Lung (tissue), 11 donors: ENCODE measurements at regions not wholly inside any gene's neighbourhood (a gene's known extent, or its start where the extent isn't known, plus 50 kb on each side); places are given as distances from the start of the nearest gene placed in this dataset.

Experiments used
- ATAC-seq: fragments of 200-7000 bp; cut with Tn5 transposase; one replicate; pipeline ENCODE4 v1.9.1; 2020; ENCODE audit warnings: moderate number of reproducible peaks; ENCODE audit not compliant: insufficient read depth, low FRiP score
- DNase-seq, 3 donors: peaks; one replicate each; pipeline ENCODE4 v3.0.0-alpha.2; 2013 to 2017
- H3K27ac ChIP-seq, 2 donors: one replicate each; pipeline ENCODE4 v1.5.1; 2013; ENCODE audit warnings: mild to moderate bottlenecking in 2 of 2, moderate library complexity in 2 of 2, control low read depth in 1 of 2, inconsistent platforms in 1 of 2, low read depth in 1 of 2, low read length in 1 of 2
- H3K27me3 ChIP-seq, 3 donors: one replicate each; pipeline ENCODE4 v1.5.1; 2013; ENCODE audit warnings: low read length in 2 of 3; ENCODE audit not compliant: control insufficient read depth in 3 of 3, insufficient read depth in 3 of 3
- H3K36me3 ChIP-seq, 4 donors: one replicate each; pipeline ENCODE4 v1.5.1; 2013; ENCODE audit warnings: low read length in 4 of 4, mild to moderate bottlenecking in 1 of 4, moderate library complexity in 1 of 4; ENCODE audit not compliant: control insufficient read depth in 4 of 4, insufficient read depth in 4 of 4
- H3K4me1 ChIP-seq, 5 donors: one replicate each; pipeline ENCODE4 v1.5.1; 2013; ENCODE audit warnings: low read length in 5 of 5, mild to moderate bottlenecking in 2 of 5, moderate library complexity in 1 of 5; ENCODE audit not compliant: control insufficient read depth in 5 of 5, insufficient read depth in 5 of 5
- H3K4me3 ChIP-seq: one replicate; pipeline ENCODE4 v1.5.1; 2013; ENCODE audit warnings: mild to moderate bottlenecking, control low read depth, moderate library complexity
- H3K9ac ChIP-seq, 2 donors: one replicate each; pipeline ENCODE4 v1.5.1; 2013; ENCODE audit warnings: low read length in 2 of 2, control low read depth in 1 of 2; ENCODE audit not compliant: insufficient read depth in 1 of 2
- H3K9me3 ChIP-seq, 4 donors: one replicate each; pipeline ENCODE4 v1.5.1; 2013; ENCODE audit warnings: low read length in 3 of 4, mild to moderate bottlenecking in 1 of 4, moderate library complexity in 1 of 4; ENCODE audit not compliant: control insufficient read depth in 4 of 4, insufficient read depth in 3 of 4
- WGBS, 2 donors: extraction: QIAGEN DNeasy Blood & Tissue Kit; methylation state at CpG; one replicate each; pipeline ENCODE4 v1.1.7; 2013; 5-methylcytosine and 5-hydroxymethylcytosine counted together
- TF ChIP-seq, protein P1 (sequence below): IDR thresholded peaks from 2 replicates; pipeline ENCODE4 v1.5.1; 2012; ENCODE audit warnings: mild to moderate bottlenecking; ENCODE audit errors: control extremely low read depth, extremely low read depth
- donor health status: control.
- donor health status: control.
- donor health status: Bipolar disorder and iron deficiency.
- donor health status: healthy.
- donor health status: DM: yes; HTN: yes; CAD: no.

- no peak for ATAC-seq
- no peak overlapping the region for H3K4me3 ChIP-seq
- 61% methylated on average over 2 of the region's 2 CpGs for WGBS, 2 donors
Measured at GRCh38 chr18:71209944-71210343, 921.1 kb downstream of the SOCS6 start.

GRCh38 chr18:71194438-71194837 is 905.6 kb downstream of the SOCS6 start:
- DNase-seq (no peak), ATAC-seq (no peak)
- Histone ChIP-seq H3K4me1 (no peaks in the 10 kb centered on the region), H3K9me3 (no peaks in the 10 kb centered on the region), H3K27ac (no peak overlapping the region), H3K9ac (no peak overlapping the region), H3K27me3 (no peaks in the 10 kb centered on the region), H3K36me3 (no peaks in the 10 kb centered on the region), H3K4me3 (no peak overlapping the region)
- TF ChIP-seq, protein P1, sequence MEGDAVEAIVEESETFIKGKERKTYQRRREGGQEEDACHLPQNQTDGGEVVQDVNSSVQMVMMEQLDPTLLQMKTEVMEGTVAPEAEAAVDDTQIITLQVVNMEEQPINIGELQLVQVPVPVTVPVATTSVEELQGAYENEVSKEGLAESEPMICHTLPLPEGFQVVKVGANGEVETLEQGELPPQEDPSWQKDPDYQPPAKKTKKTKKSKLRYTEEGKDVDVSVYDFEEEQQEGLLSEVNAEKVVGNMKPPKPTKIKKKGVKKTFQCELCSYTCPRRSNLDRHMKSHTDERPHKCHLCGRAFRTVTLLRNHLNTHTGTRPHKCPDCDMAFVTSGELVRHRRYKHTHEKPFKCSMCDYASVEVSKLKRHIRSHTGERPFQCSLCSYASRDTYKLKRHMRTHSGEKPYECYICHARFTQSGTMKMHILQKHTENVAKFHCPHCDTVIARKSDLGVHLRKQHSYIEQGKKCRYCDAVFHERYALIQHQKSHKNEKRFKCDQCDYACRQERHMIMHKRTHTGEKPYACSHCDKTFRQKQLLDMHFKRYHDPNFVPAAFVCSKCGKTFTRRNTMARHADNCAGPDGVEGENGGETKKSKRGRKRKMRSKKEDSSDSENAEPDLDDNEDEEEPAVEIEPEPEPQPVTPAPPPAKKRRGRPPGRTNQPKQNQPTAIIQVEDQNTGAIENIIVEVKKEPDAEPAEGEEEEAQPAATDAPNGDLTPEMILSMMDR: no peak
- 72 to 74% methylated on average over 1 of the region's 1 CpG for WGBS, 2 donors

More at GRCh38 chr18:71209944-71210343, 921.1 kb downstream of the SOCS6 start:
- peaks cover 0 to 9% (median 0%) of the 10 kb centered on the region in 4 donors for H3K9me3 ChIP-seq
- no peak for DNase-seq
- TF ChIP-seq, protein P1: no peak
- no peak overlapping the region for H3K27ac ChIP-seq
- H3K27me3 ChIP-seq: no peaks in the 10 kb centered on the region
- H3K36me3 ChIP-seq: no peaks in the 10 kb centered on the region
- H3K4me1 ChIP-seq: no peaks in the 10 kb centered on the region
- no peak overlapping the region for H3K9ac ChIP-seq

DNA sequence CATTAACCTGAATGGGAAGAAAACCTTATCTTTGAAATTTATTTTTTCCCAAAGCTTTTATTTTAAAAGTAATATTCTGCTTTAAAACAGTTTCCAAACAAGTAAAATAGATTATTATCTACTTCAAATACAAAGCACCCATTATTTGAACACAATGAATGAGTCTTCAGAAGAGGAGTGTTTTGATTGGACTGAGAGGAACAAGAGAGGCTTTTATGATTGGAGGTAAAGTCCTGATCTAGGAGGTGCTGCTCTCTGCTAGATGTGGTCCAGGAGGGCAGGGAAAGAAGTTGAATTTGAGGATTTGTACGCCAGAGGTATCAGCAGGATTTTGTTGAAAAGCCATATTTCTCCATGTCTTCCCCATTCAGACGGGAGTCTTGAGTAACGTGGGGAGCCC is 900.7 kb downstream of the SOCS6 start:
- no peak overlapping the region for H3K27ac ChIP-seq
- ATAC-seq (no peak), DNase-seq (no peak)
- H3K9ac ChIP-seq: no peak overlapping the region
- H3K36me3 ChIP-seq: no peaks in the 10 kb centered on the region
- no peaks in the 10 kb centered on the region for H3K9me3 ChIP-seq
- TF ChIP-seq, protein P1: no peak
- 83 to 90% methylated on average over 3 of the region's 3 CpGs for WGBS, 2 donors
- no peaks in the 10 kb centered on the region for H3K27me3 ChIP-seq
- H3K4me1 ChIP-seq: no peaks in the 10 kb centered on the region
- H3K4me3 ChIP-seq: no peak overlapping the region

DNA sequence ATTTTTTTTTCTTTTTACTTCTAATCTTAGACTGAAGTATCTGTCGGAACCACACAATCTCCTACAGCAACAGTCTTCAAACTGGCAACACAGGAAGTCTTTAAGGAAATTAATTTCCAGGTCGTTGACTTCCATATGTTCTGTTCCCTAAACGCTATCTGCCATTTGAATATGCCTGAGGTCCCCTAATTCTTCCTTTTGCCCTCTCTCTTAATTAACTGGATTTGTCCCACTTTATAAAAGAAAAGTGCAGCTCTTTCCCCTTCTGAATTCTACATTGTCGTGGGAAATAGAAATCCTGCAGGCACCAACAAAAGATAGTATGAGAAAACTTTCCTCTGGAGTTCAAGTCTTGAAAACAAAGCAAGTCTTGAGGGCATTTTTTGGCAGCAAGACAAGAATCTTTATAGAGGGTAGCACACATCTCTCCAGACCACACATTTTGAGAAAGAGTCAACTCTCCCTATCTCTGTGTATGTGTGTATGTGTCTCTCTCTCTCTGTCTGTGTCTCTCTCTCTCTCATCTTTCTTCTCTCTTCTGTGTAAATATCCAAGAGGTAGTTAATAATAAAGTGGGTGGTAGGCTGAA is 879.8 kb downstream of the SOCS6 start:
- no peaks in the 10 kb centered on the region for H3K27me3 ChIP-seq
- no peak overlapping the region for H3K9ac ChIP-seq
- 21 to 29% methylated on average over 4 of the region's 4 CpGs for WGBS, 2 donors
- H3K4me1 ChIP-seq: no peaks in the 10 kb centered on the region
- H3K4me3 ChIP-seq: no peak overlapping the region
- no peak overlapping the region for H3K27ac ChIP-seq
- TF ChIP-seq, protein P1: no peak
- H3K9me3 ChIP-seq: no peaks in the 10 kb centered on the region
- no peak for ATAC-seq
- peak in 1 of 3 donors; percentile 5 for DNase-seq
- no peaks in the 10 kb centered on the region for H3K36me3 ChIP-seq
